ENCODE measurements at regions not wholly inside any gene's neighbourhood (a gene's known extent, or its start where the extent isn't known, plus 50 kb on each side); places are given as distances from the start of the nearest gene placed in this dataset.
A peak's percentile ranks its signal among the peaks of the same experiment; 100 is the strongest.

GRCh38 chr16:13558752-13559151 is 361.2 kb upstream of the ERCC4 start:
- ChIA-PET CTCF (ENCODE audit: unreplicated experiment) (interaction anchor here (1.0 kb wide), 1 partner anchor 16 kb away, joined by 3 read pairs; no protein-coding TSS in a partner anchor), POLR2A (no interaction called here)
- no peaks in the 10 kb centered on the region for H4K20me1 ChIP-seq (ENCODE audit: insufficient read depth, low read length)
- no peak overlapping the region for H3K4me2 ChIP-seq (ENCODE audit: low read length)
- TF ChIP-seq CTCF (conservative IDR thresholded peaks at IDR 0.05; ENCODE audit: low read length) (no peak), EZH2phosphoT487 (IDR thresholded peaks at IDR 0.05; ENCODE audit: borderline replicate concordance, low read depth, low read length) (no peak)
- H2AFZ ChIP-seq (ENCODE audit: low read length), result no peak overlapping the region
- no peaks in the 10 kb centered on the region for H3K9me2 ChIP-seq (ENCODE audit: insufficient read depth, low read length)
- no TSS peak for BruUV-seq (replicated peaks)
- intact Hi-C loops (cut with micrococcal nuclease; ENCODE audit: unreplicated experiment), result no loop called here
- H3K27ac ChIP-seq (ENCODE audit: low read depth, low read length, poor library complexity, severe bottlenecking), result no peak overlapping the region
- H3K36me3 ChIP-seq (ENCODE audit: insufficient read depth, low read length), result no peaks in the 10 kb centered on the region
- H3K79me2 ChIP-seq (ENCODE audit: insufficient read depth, low read depth, low read length), result no peaks in the 10 kb centered on the region
- no peaks in the 10 kb centered on the region for H3K4me1 ChIP-seq (ENCODE audit: insufficient read depth, low read length, poor library complexity, severe bottlenecking)
- no peak for DNase-seq (ENCODE audit: low spot score)
- H3K9me3 ChIP-seq (ENCODE audit: low read length), result no peaks in the 10 kb centered on the region
- H3K4me3 ChIP-seq (ENCODE audit: low read depth, low read length, poor library complexity, severe bottlenecking), result no peak overlapping the region

- BruUV-seq (replicated peaks), result no TSS peak
- no peaks in the 10 kb centered on the region for H4K20me1 ChIP-seq (ENCODE audit: insufficient read depth, low read length)
- H3K36me3 ChIP-seq (ENCODE audit: insufficient read depth, low read length), result no peaks in the 10 kb centered on the region
- no peak overlapping the region for H3K27ac ChIP-seq (ENCODE audit: low read depth, low read length, poor library complexity, severe bottlenecking)
- no peak overlapping the region for H3K4me2 ChIP-seq (ENCODE audit: low read length)
- no peaks in the 10 kb centered on the region for H3K79me2 ChIP-seq (ENCODE audit: insufficient read depth, low read depth, low read length)
- H2AFZ ChIP-seq (ENCODE audit: low read length), result 0 out of 2 replicates have a peak overlapping the region, but pooled peaks have one; percentile 33
- TF ChIP-seq EZH2phosphoT487 (IDR thresholded peaks at IDR 0.05; ENCODE audit: borderline replicate concordance, low read depth, low read length) (no peak), CTCF (conservative IDR thresholded peaks at IDR 0.05; ENCODE audit: low read length) (no peak)
- no peaks in the 10 kb centered on the region for H3K9me2 ChIP-seq (ENCODE audit: insufficient read depth, low read length)
- no peak for DNase-seq (ENCODE audit: low spot score)
- no peak overlapping the region for H3K4me3 ChIP-seq (ENCODE audit: low read depth, low read length, poor library complexity, severe bottlenecking)
- ChIA-PET CTCF (ENCODE audit: unreplicated experiment) (no interaction called here), POLR2A (no interaction called here)
- no peaks in the 10 kb centered on the region for H3K9me3 ChIP-seq (ENCODE audit: low read length)
- no peaks in the 10 kb centered on the region for H3K4me1 ChIP-seq (ENCODE audit: insufficient read depth, low read length, poor library complexity, severe bottlenecking)
- intact Hi-C loops (cut with micrococcal nuclease; ENCODE audit: unreplicated experiment), result no loop called here
These were observed 360.3 kb upstream of the ERCC4 start for GRCh38 chr16:13559624-13560023.

- CTCF ChIA-PET (ENCODE audit: unreplicated experiment), result no interaction called here
These were observed 359.8 kb upstream of the ERCC4 start for GRCh38 chr16:13560151-13560550.

More at GRCh38 chr16:13560151-13560550, 359.8 kb upstream of the ERCC4 start:
- no peaks in the 10 kb centered on the region for H4K20me1 ChIP-seq (ENCODE audit: insufficient read depth, low read length)
- H3K4me3 ChIP-seq (ENCODE audit: low read depth, low read length, poor library complexity, severe bottlenecking), result no peak overlapping the region
- H2AFZ ChIP-seq (ENCODE audit: low read length), result 0 out of 2 replicates have a peak overlapping the region, but pooled peaks have one; percentile 33
- intact Hi-C loops (cut with micrococcal nuclease; ENCODE audit: unreplicated experiment), result no loop called here
- H3K4me2 ChIP-seq (ENCODE audit: low read length), result peak overlapping the region; percentile 3; the same call in 1 of the 2 replicates
- H3K9me3 ChIP-seq (ENCODE audit: low read length), result no peaks in the 10 kb centered on the region
- H3K9me2 ChIP-seq (ENCODE audit: insufficient read depth, low read length), result no peaks in the 10 kb centered on the region
- H3K4me1 ChIP-seq (ENCODE audit: insufficient read depth, low read length, poor library complexity, severe bottlenecking), result no peaks in the 10 kb centered on the region
- BruUV-seq (replicated peaks), result no TSS peak
- POLR2A ChIA-PET, result no interaction called here
- no peak for DNase-seq (ENCODE audit: low spot score)
- H3K27ac ChIP-seq (ENCODE audit: low read depth, low read length, poor library complexity, severe bottlenecking), result no peak overlapping the region
- no peak for TF ChIP-seq EZH2phosphoT487 (IDR thresholded peaks at IDR 0.05; ENCODE audit: borderline replicate concordance, low read depth, low read length)
- no peak for TF ChIP-seq CTCF (conservative IDR thresholded peaks at IDR 0.05; ENCODE audit: low read length)
- H3K79me2 ChIP-seq (ENCODE audit: insufficient read depth, low read depth, low read length), result no peaks in the 10 kb centered on the region
- H3K36me3 ChIP-seq (ENCODE audit: insufficient read depth, low read length), result no peaks in the 10 kb centered on the region

All from OCI-LY7 (cell line).